GM23248 (cell line): ENCODE measurements at regions not wholly inside any gene's neighbourhood (a gene's known extent, or its start where the extent isn't known, plus 50 kb on each side); places are given as distances from the start of the nearest gene placed in this dataset.

Experiments
- EZH2 ChIP-seq: fragments of 200-600 bp; sonication (generic); IDR thresholded peaks from 2 replicates; pipeline ENCODE4 v1.6.1; 2018; ENCODE audit warnings: antibody characterized with exemption, mild to moderate bottlenecking; ENCODE audit not compliant: insufficient read depth, poor library complexity, severe bottlenecking
- EZH2phosphoT487 ChIP-seq: fragments of 200-600 bp; sonication (generic); IDR thresholded peaks from 2 replicates; pipeline ENCODE4 v1.6.1; 2018; ENCODE audit warnings: antibody characterized with exemption, moderate library complexity, mild to moderate bottlenecking, low read depth; ENCODE audit not compliant: insufficient read depth

DNA sequence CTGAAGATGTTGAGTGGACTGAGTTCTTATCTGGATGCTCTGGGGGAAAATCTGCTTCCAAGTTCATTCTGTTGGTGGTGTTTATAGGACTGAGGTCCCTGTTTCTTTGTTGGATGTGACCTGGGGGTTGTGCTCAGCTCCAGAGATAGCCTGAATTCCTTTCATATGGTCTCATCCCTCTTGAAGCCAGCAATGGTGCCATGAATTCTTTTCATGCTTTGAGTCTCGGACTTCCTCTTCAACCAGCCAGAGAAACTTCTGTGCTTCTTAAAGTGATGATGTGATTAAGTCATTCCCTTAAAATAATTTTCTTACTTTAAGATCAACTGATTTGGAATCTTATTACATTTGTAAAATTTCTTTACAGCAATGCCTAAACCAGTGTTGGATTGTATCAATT, 233.8 kb upstream of the UGT8 start:
- TF ChIP-seq EZH2 (no peak), EZH2phosphoT487 (no peak)
